ENCODE measurements at regions not wholly inside any gene's neighbourhood (a gene's known extent, or its start where the extent isn't known, plus 50 kb on each side); places are given as distances from the start of the nearest gene placed in this dataset.
"Not testable (repeated sequence)": the region's sequence is repeated elsewhere in the genome, so short reads cannot be mapped to it uniquely, and the experiment has no call there.

DNA sequence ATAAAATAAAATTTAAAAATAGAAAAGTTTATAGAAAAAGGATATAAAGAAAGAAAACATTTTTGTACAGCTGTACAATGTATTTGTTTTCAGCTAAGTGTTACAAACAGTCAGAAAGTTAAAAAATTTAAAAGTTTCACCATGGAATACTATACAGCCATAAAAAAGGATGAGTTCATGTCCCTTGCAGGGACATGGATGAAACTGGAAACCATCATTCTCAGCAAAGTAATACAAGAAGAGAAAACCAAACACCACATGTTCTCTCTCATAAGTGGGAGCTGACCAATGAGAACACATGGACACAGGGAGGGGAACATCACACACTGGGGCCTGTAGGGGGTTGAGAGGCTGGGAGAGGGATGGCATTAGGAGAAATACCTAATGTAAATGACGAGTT lies 229.9 kb upstream of the MCHR2 start:
- H3K36me3 Mint-ChIP-seq, H3K4me3 Mint-ChIP-seq, H3K27ac Mint-ChIP-seq, H3K9me3 Mint-ChIP-seq, H3K27me3 Mint-ChIP-seq: not testable (repeated sequence)
- peaks cover 5 to 11% (median 8%) of the 10 kb centered on the region in 3 donors for H3K4me1 Mint-ChIP-seq

DNA sequence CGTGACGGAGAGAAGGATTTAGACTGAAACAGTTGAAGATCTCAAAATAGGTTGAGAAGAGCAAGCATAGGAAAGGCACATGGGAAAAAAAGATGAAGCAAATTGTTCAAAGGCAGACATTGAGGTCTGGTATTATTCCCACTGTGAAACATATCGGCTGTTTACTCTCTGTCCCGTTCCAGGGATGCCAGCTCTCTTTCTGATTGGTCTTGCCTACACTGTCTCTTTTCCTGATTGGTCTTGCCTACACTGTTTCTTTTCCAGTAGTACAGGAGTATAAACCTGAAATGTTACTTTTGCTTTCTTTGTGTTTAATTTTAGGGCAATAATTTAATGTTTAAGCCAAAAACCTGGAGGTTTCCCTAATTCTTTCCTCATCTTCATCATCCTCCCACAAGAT lies 226.5 kb upstream of the MCHR2 start:
- H3K27ac Mint-ChIP-seq, result no peak overlapping the region
- H3K27me3 Mint-ChIP-seq, result peaks cover 4% of the 10 kb centered on the region
- no peaks in the 10 kb centered on the region for H3K4me1 Mint-ChIP-seq
- no peaks in the 10 kb centered on the region for H3K36me3 Mint-ChIP-seq
- no peak overlapping the region for H3K4me3 Mint-ChIP-seq
- peaks cover 0 to 2% (median 0%) of the 10 kb centered on the region in 3 donors for H3K9me3 Mint-ChIP-seq

DNA sequence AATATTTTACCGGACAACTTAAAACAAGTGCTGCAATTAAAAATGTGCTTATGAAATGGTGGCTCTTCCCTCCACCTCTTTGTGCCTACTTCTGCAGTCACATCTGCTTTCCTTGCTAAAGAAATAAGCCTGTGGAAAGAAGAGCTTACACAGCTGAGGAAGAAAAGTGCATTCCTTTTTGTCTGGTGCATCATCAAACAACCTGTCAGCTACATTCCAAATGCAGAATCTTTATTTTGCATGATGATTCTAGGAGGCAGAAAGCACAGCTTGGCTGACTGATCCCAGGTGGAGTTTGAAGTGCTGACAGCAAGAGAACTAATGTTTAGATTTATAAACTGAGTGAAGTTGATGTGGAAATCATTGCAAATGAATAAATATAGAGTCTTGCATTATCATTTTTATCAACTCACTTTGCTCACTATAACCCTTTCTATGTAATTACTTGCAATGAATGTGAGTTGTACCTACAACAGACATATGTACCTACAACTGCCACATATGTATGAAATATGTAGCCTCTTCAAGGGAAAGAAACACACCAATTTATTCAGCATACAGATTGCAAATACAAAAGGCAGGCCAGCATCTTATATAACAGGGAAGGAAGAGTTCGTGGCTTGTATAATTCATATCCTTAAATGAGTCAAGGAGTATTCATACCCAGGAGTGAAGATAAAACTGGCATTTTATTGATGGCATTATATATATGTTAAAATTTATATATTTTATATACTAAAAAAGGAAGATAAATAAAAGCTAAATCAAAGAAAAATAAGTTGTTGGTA lies 223.4 kb upstream of the MCHR2 start:
- Mint-ChIP-seq H3K36me3 (no peaks in the 10 kb centered on the region), H3K4me3 (no peak overlapping the region), H3K27ac (no peak overlapping the region), H3K9me3 (peaks cover 0 to 2% (median 0%) of the 10 kb centered on the region in 3 donors), H3K27me3 (peaks cover 4% of the 10 kb centered on the region), H3K4me1 (no peaks in the 10 kb centered on the region)

DNA sequence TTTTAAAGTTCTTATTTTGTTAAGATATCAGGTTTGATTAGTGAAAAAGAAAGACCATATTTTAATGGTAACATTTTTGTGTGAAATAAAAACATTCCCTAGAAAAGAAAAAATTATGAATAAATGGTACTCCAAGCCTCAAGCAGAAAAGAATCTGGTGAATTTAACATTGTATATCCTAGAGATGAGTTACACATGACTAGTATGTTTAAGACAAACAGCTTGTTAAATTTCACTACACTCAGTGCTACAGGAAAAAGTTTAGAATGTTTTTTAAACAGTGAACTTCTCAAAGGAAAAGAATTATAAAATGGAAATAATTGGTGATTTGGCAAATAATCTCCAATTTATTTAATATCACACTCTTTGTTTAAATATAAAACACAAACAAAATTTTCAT lies 222.7 kb upstream of the MCHR2 start:
- Mint-ChIP-seq H3K27me3 (peaks cover 4% of the 10 kb centered on the region), H3K4me1 (no peaks in the 10 kb centered on the region), H3K9me3 (peaks cover 0 to 2% (median 0%) of the 10 kb centered on the region in 3 donors), H3K27ac (no peak overlapping the region), H3K36me3 (no peaks in the 10 kb centered on the region), H3K4me3 (no peak overlapping the region)

DNA sequence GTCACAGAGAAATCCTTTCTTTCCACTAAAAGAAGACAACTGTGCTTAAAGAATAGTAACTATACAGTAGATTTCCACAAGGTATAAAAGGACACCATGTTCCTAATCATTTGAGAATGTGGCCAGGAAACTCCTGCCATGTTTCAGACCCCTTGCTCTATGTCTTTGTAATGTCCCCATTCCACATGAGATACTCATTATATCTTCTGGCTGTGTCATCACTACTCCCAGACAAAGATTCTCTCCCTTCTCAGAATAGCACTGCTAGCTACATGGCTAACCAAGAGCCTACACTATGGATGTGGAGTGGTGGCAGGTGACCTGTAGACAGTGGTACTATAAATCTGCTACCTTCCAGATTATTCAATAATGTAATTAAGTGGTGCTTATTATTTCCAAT lies 218.1 kb upstream of the MCHR2 start:
- no peaks in the 10 kb centered on the region for H3K36me3 Mint-ChIP-seq
- no peak overlapping the region for H3K27ac Mint-ChIP-seq
- peaks cover 0 to 2% (median 0%) of the 10 kb centered on the region in 3 donors for H3K9me3 Mint-ChIP-seq
- no peaks in the 10 kb centered on the region for H3K4me1 Mint-ChIP-seq
- H3K27me3 Mint-ChIP-seq, result peaks cover 11% of the 10 kb centered on the region
- H3K4me3 Mint-ChIP-seq, result no peak overlapping the region

GRCh38 chr6:100210137-100211117 lies 216.4 kb upstream of the MCHR2 start:
- peaks cover 0 to 2% (median 0%) of the 10 kb centered on the region in 3 donors for H3K9me3 Mint-ChIP-seq
- H3K4me3 Mint-ChIP-seq, result no peak overlapping the region
- H3K4me1 Mint-ChIP-seq, result no peaks in the 10 kb centered on the region
- no peaks in the 10 kb centered on the region for H3K36me3 Mint-ChIP-seq
- peaks cover 14% of the 10 kb centered on the region for H3K27me3 Mint-ChIP-seq
- H3K27ac Mint-ChIP-seq, result no peak overlapping the region

GRCh38 chr6:100209323-100210136 lies 215.5 kb upstream of the MCHR2 start:
- Mint-ChIP-seq H3K27me3 (peaks cover 14% of the 10 kb centered on the region), H3K27ac (no peak overlapping the region), H3K36me3 (no peaks in the 10 kb centered on the region), H3K4me3 (no peak overlapping the region), H3K9me3 (no peaks in the 10 kb centered on the region), H3K4me1 (no peaks in the 10 kb centered on the region)

DNA sequence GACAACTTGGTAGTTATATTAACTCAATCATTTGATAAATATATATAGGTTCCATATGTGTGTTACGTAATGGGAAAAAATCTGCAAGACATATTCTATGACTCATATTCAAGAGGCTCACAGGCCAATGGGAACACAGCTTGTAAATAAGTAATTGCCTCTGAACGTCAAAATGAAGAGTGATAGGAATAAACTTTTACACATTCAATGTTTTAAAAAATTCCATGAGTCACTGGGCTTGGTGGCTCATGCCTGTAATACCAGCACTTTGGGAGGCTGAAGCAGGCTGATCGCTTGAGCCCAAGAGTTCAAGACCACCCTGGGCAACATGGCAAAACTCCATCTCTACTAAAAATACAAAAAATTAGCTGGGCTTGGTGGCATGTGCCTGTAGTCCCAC lies 209.4 kb upstream of the MCHR2 start:
- H3K27me3 Mint-ChIP-seq, result peaks cover 9% of the 10 kb centered on the region
- no peak overlapping the region for H3K27ac Mint-ChIP-seq

DNA sequence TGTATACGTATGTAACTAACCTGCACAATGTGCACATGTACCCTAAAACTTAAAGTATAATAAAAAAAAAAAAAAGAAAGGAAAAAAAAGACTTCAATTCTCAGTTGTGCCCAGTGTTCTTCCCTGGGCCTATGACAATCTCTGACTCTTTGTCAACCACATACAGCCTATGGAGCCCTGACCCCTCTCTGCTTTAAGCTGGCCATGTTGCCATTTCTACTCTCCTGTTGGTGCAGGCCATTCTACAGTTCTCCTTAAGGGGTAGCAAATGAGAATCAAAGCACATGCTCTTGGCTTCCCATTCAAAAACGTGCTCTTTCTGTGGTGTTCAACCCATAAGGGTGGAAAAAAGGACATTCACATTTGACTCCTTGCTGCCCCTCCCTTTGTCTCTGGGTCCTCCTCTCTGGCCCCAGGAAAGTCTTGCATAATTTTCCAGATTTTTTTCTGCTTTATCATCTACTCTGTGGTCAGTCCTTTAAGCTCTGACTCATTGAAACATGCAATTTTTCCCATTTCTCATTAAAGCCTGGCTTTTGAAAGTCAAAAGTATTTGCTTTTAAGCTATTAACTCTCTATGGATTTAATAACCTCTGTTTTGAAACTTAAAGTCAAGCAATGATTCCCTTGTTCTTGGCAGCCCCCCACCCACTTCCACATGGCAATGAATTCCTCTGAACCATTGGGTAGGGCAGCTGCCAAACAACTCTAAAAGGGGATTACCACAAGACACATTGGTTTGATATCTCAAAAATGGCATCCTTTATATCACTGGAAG lies 208.6 kb upstream of the MCHR2 start:
- no peaks in the 10 kb centered on the region for H3K9me3 Mint-ChIP-seq
- H3K4me1 Mint-ChIP-seq, result no peaks in the 10 kb centered on the region
- no peak overlapping the region for H3K27ac Mint-ChIP-seq
- peaks cover 9% of the 10 kb centered on the region for H3K27me3 Mint-ChIP-seq
- H3K36me3 Mint-ChIP-seq, result no peaks in the 10 kb centered on the region
- no peak overlapping the region for H3K4me3 Mint-ChIP-seq

More for the DNA sequence above, 209.4 kb upstream of the MCHR2 start:
- Mint-ChIP-seq H3K9me3 (no peaks in the 10 kb centered on the region), H3K36me3 (no peaks in the 10 kb centered on the region), H3K4me3 (no peak overlapping the region), H3K4me1 (no peaks in the 10 kb centered on the region)

DNA sequence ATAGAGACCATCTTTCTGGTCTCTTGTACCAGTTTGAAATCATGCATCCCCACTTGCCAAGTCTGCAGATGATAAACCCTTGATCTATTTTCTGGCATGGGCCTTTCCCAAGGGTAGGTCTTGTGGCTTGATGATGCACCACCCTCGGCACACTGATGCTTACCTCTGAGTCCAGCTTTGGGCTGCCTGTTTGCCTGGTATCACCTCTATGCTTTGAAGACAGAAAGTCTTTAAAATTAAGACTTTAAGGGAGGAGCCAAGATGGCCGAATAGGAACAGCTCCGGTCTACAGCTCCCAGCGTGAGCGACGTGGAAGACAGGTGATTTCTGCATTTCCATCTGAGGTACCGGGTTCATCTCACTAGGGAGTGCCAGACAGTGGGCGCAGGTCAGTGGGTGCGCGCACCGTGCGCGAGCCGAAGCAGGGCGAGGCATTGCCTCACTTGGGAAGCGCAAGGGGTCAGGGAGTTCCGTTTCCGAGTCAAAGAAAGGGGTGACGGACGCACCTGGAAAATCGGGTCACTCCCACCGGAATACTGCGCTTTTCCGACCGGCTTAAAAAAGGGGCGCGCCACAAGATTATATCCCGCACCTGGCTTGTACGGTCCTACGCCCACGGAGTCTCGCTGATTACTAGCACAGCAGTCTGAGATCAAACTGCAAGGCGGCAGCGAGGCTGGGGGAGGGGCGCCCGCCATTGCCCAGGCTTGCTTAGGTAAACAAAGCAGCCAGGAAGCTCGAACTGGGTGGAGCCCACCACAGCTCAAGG lies 202.4 kb upstream of the MCHR2 start:
- not testable (repeated sequence) for H3K4me1 Mint-ChIP-seq, H3K4me3 Mint-ChIP-seq, H3K27me3 Mint-ChIP-seq, H3K36me3 Mint-ChIP-seq, H3K9me3 Mint-ChIP-seq, H3K27ac Mint-ChIP-seq

DNA sequence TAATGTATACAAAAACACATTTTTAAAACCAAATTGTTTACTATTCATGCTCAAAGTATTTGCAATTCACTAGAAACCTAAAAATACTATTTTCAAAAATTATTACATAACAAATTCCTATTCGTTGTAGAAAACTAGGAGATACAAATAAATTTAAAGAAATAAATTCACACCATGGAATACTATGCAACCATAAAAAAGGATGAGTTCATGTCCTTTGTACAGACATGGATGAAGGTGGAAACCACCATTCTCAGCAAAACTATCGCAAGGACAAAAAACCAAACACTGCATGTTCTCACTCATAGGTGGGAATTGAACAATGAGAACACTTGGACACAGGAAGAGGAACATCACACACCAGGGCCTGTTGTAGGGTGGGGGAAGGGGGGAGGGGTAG lies 201.2 kb upstream of the MCHR2 start:
- not testable (repeated sequence) for H3K4me3 Mint-ChIP-seq, H3K9me3 Mint-ChIP-seq, H3K27ac Mint-ChIP-seq, H3K36me3 Mint-ChIP-seq, H3K27me3 Mint-ChIP-seq, H3K4me1 Mint-ChIP-seq

DNA sequence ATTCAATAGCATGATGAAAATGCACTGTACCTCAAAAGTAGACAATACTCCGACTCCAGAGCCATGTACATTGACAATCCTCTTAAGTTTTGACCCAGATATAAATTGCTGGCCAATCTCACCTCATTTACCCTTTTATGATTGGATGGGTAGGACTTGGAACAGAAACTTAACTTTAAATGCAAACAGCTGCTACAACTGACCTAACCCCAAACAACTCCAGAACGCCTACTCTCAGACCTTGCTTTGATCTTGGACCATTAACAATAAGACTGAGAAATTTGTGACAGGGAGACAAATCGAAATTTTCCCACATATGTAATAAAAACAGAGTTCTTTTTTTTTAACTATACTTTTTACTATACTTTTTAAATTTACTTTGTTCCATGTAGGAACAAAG lies 200.5 kb upstream of the MCHR2 start:
- Mint-ChIP-seq H3K9me3 (peaks cover 0 to 2% (median 0%) of the 10 kb centered on the region in 3 donors), H3K36me3 (no peaks in the 10 kb centered on the region), H3K27ac (no peak overlapping the region), H3K4me1 (no peaks in the 10 kb centered on the region), H3K27me3 (peaks cover 1% of the 10 kb centered on the region), H3K4me3 (no peak overlapping the region)

- H3K4me3 Mint-ChIP-seq, result no peak overlapping the region
- H3K36me3 Mint-ChIP-seq, result no peaks in the 10 kb centered on the region
- H3K27ac Mint-ChIP-seq, result no peak overlapping the region
- H3K4me1 Mint-ChIP-seq, result no peaks in the 10 kb centered on the region
- no peaks in the 10 kb centered on the region for H3K9me3 Mint-ChIP-seq
- H3K27me3 Mint-ChIP-seq, result peaks cover 1% of the 10 kb centered on the region
Measured at GRCh38 chr6:100188754-100189153, 194.7 kb upstream of the MCHR2 start.

DNA sequence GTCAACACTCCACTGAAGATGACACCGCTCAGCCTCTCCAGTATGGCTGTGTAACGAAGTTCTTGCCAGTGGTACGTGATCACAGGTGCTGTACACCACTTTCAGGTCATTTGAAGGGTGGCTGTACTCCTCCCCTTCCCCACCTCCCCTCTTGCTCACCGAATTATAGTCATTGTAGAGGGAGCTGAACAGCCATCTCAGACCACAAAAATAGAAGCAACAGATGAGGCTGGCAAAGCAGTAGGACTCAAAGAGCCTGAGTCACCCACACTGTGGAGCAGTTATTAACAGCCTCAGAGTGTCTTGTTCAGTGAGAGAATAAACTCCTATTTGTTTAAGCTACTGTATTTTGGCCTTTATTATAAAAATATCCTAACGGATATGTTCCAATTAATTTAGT lies 192.5 kb upstream of the MCHR2 start:
- Mint-ChIP-seq H3K9me3 (no peaks in the 10 kb centered on the region), H3K27ac (no peak overlapping the region), H3K27me3 (no peaks in the 10 kb centered on the region), H3K36me3 (no peaks in the 10 kb centered on the region), H3K4me1 (no peaks in the 10 kb centered on the region), H3K4me3 (no peak overlapping the region)

Data from IgD-negative memory B cell (primary cell).